ENCODE measurements at regions not wholly inside any gene's neighbourhood (a gene's known extent, or its start where the extent isn't known, plus 50 kb on each side); places are given as distances from the start of the nearest gene placed in this dataset.

DNA sequence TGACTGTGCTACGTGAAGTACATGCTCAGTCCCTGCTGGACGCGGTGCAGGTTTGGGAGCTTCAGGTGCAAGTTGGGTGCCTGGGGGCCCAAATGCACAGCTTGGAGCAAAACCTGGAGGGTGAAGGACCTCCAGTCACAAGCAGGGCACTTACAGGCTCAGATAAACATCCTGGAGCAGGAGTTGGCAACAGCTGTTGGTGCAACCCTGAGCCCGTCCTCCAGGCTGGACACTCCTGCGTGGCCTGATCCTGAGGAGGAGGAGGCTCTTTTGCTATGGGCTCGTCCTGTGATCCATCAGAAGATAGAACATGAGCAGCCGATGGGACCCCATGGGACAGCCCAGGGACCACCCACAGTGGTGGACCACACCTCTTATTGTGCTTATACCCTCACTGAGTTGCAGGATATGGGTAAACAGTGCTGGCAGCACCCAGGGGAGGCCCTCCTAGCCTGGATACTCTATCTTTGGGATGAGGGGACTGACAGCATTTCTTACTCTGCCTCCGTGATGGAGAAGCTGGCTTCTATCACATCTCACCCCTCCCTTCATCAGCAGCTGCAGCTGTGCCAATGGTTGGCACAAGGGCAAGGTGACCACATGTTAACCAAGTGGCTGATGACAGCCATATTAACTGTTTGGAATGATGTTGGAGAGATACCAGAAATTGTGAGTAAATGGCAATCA, 301.6 kb downstream of the ZPLD1 start:
- no peaks in the 10 kb centered on the region for H3K9me3 ChIP-seq
- TF ChIP-seq, protein P1, sequence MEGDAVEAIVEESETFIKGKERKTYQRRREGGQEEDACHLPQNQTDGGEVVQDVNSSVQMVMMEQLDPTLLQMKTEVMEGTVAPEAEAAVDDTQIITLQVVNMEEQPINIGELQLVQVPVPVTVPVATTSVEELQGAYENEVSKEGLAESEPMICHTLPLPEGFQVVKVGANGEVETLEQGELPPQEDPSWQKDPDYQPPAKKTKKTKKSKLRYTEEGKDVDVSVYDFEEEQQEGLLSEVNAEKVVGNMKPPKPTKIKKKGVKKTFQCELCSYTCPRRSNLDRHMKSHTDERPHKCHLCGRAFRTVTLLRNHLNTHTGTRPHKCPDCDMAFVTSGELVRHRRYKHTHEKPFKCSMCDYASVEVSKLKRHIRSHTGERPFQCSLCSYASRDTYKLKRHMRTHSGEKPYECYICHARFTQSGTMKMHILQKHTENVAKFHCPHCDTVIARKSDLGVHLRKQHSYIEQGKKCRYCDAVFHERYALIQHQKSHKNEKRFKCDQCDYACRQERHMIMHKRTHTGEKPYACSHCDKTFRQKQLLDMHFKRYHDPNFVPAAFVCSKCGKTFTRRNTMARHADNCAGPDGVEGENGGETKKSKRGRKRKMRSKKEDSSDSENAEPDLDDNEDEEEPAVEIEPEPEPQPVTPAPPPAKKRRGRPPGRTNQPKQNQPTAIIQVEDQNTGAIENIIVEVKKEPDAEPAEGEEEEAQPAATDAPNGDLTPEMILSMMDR (IDR thresholded peaks at IDR 0.05): no peak
- no peak for TF ChIP-seq POLR2A (IDR thresholded peaks at IDR 0.05)
- 81 to 92% methylated on average over 7 of the region's 8 CpGs for whole genome bisulfite sequencing, 2 donors

DNA sequence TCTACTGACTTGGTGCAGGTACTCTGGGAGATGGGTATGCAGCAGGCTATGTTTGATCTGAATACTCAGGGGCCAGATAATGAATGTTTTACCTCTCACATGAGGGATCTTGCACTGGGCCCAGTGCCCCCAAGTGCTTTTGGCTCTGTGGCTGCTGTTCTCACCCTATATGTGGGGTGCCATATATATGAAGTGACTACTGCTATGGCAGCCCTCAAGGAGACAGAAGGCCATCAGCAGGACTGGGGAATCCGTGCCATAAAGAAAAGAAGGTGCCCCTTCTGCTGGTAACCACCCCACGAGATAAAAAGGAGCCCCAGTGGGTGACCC, 302.1 kb downstream of the ZPLD1 start:
- Histone ChIP-seq H3K27me3 (no peaks in the 10 kb centered on the region), H3K4me3 (replicated peaks in 1 of 3) (no peak overlapping the region), H3K27ac (no peak overlapping the region), H3K36me3 (no peaks in the 10 kb centered on the region), H3K9me3 (no peaks in the 10 kb centered on the region), H3K4me1 (no peaks in the 10 kb centered on the region)
- TF ChIP-seq, protein P1 (IDR thresholded peaks at IDR 0.05): no peak
- no peak for TF ChIP-seq POLR2A (IDR thresholded peaks at IDR 0.05)
- no peak for DNase-seq
- WGBS, 2 donors: 77 to 92% methylated on average over 2 of the region's 2 CpGs
- intact Hi-C loops (cut with DNase I): no loop called here

More for the DNA sequence above, 301.6 kb downstream of the ZPLD1 start:
- DNase-seq: no peak
- no peak overlapping the region for H3K27ac ChIP-seq
- H3K4me1 ChIP-seq: no peaks in the 10 kb centered on the region
- no peaks in the 10 kb centered on the region for H3K36me3 ChIP-seq
- H3K27me3 ChIP-seq: no peaks in the 10 kb centered on the region
- intact Hi-C loops (cut with DNase I): no loop called here
- no peak overlapping the region for H3K4me3 ChIP-seq (replicated peaks in 1 of 3)

DNA sequence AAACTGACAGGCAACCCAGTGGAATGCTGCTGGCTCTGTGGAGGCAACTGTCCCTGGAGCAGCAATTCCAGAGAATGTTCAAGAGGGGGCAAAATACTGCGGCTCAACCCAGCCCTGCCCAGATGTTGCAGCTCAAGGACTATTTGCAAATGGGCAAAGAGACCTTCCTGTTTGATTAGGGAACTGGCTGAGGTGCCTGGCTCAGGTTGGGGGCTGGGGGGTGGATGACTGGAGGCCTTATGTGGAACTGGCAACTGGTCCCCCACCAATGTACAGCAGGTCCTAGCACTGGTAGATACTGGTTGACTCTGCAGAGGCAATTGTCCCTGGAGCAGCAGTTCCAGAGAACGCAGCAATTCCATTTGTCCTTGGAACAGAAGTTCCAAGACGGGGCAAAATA, 302.5 kb downstream of the ZPLD1 start:
- no peak for DNase-seq
- intact Hi-C loops (cut with DNase I): no loop called here
- 85 to 87% methylated on average over 3 of the region's 3 CpGs for WGBS, 2 donors
- no peaks in the 10 kb centered on the region for H3K4me1 ChIP-seq
- H3K9me3 ChIP-seq: no peaks in the 10 kb centered on the region
- TF ChIP-seq, protein P1 (IDR thresholded peaks at IDR 0.05): no peak
- TF ChIP-seq POLR2A (IDR thresholded peaks at IDR 0.05): no peak
- H3K4me3 ChIP-seq (replicated peaks in 1 of 3): no peak overlapping the region
- no peaks in the 10 kb centered on the region for H3K27me3 ChIP-seq
- no peak overlapping the region for H3K27ac ChIP-seq
- no peaks in the 10 kb centered on the region for H3K36me3 ChIP-seq

DNA sequence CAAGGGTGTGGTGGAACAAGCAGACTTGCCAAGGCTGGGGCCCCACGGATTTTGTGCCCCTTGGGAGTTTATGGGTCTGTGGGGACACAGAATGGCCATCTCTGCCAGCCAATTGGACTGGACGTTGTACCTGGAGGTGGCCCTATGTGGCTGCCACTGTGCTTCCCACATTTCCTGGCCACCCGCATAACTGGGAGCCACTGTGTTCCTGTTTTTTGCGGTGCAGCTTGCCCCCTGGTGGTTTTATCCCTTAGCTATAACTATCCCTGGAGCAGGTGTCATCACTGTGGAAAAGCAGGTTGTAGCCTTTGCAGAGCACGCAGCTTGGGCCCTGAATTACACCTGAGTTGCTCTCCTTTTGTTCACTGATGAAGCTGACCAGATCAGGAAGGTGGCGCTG, 306.3 kb downstream of the ZPLD1 start:
- WGBS, 2 donors: 85 to 90% methylated on average over 5 to 6 of the region's 6 CpGs
- TF ChIP-seq POLR2A (IDR thresholded peaks at IDR 0.05): no peak
- no peak overlapping the region for H3K27ac ChIP-seq
- H3K4me3 ChIP-seq (replicated peaks in 1 of 3): no peak overlapping the region
- no peaks in the 10 kb centered on the region for H3K27me3 ChIP-seq
- no peaks in the 10 kb centered on the region for H3K4me1 ChIP-seq
- intact Hi-C loops (cut with DNase I): no loop called here
- no peak for DNase-seq
- no peaks in the 10 kb centered on the region for H3K9me3 ChIP-seq
- H3K36me3 ChIP-seq: no peaks in the 10 kb centered on the region

DNA sequence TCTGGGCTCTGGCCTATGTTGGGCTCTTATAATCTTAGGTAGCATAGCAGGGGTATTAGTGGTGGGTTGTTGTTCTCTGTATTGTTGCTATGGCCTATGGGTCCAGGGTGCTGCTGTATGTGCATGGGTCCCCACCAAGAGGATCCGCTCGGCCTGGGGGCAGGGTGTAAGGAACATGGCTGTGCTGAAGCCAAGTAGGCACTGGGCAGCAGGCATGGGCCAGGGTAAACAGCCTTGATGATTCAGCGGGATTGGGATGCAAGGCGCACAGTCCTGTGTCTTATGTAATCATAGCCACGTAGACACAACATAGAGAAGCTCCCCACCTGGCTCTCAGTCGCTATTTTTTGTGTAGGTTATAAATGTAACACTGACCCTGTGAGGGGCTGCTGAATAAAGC, 306.9 kb downstream of the ZPLD1 start:
- intact Hi-C loops (cut with DNase I): no loop called here

More for the DNA sequence above, 306.9 kb downstream of the ZPLD1 start:
- Histone ChIP-seq H3K9me3 (no peaks in the 10 kb centered on the region), H3K27ac (no peak overlapping the region), H3K27me3 (no peaks in the 10 kb centered on the region), H3K4me1 (no peaks in the 10 kb centered on the region), H3K36me3 (no peaks in the 10 kb centered on the region), H3K4me3 (replicated peaks in 1 of 3) (no peak overlapping the region)
- TF ChIP-seq, protein P1 (IDR thresholded peaks at IDR 0.05): no peak
- TF ChIP-seq POLR2A (IDR thresholded peaks at IDR 0.05): no peak
- DNase-seq: no peak
- 90 to 96% methylated on average over 6 of the region's 6 CpGs for WGBS, 2 donors
